K562 (cell line): ENCODE measurements at regions not wholly inside any gene's neighbourhood (a gene's known extent, or its start where the extent isn't known, plus 50 kb on each side); places are given as distances from the start of the nearest gene placed in this dataset.

Experiments
- ATAC-seq: fragments of 200-7000 bp; cut with Tn5 transposase; 3 replicates; pipeline ENCODE4 v1.9.1; 2020; ENCODE audit warnings: moderate library complexity
- BruUV-seq: library from RNA; stranded (reverse); fragments of 400-500 nt; replicated peaks from 2 replicates; lab custom pipeline; 2021; lab: Mats Ljungman, UMichigan
- CTCF ChIA-PET: fragments of 300-600 bp; formaldehyde crosslinking; extraction: SDS; loops from one replicate; lab custom pipeline; 2021; ENCODE audit warnings: low intra/inter-chr PET ratio; lab: Yijun Ruan, JAX
- POLR2A ChIA-PET: fragments of 300-600, 350-650 bp; sonication (Branson Sonifier 250); formaldehyde crosslinking; extraction: SDS; loops from one replicate; lab custom pipeline; 2021; ENCODE audit warnings: antibody characterized with exemption, inconsistent platforms; lab: Yijun Ruan, JAX
- DNase-seq, 4 experiments: peaks; one replicate each; pipeline versions ENCODE4 v3.0.0 to v3.0.0-alpha.2; 2011 to 2018; ENCODE audit warnings: low spot score in 3 of 4, mixed read lengths in 3 of 4; ENCODE audit errors: extremely low read depth in 1 of 4
- FAIRE-seq: peaks from 2 replicates; lab custom pipeline; 2011; peaks lifted over from hg19 to GRCh38; lab: Jason Lieb, UNC
- H2AFZ ChIP-seq: 2 replicates; pipeline ENCODE4 v1.6.0; 2011; ENCODE audit warnings: low read depth, low read length, control low read depth, inconsistent platforms
- H3K27ac ChIP-seq: fragments of 200-600 bp; 3 replicates; pipeline ENCODE4 v1.8.0; 2011; ENCODE audit warnings: low read depth, mild to moderate bottlenecking, control low read depth, inconsistent platforms, low read length, moderate library complexity, mixed read lengths; ENCODE audit errors: extremely low read depth
- H3K27me3 ChIP-seq, 2 experiments: fragments of 300-600 bp in 1 of 2; 2 replicates in 1 of 2; 3 replicates in 1 of 2; pipeline versions ENCODE4 v1.6.0 to v1.8.0; 2011; ENCODE audit warnings: inconsistent platforms in 2 of 2, low read length in 2 of 2, mild to moderate bottlenecking in 1 of 2, mixed read lengths in 1 of 2, moderate library complexity in 1 of 2; ENCODE audit not compliant: control insufficient read depth in 2 of 2, insufficient read depth in 2 of 2
- H3K36me3 ChIP-seq: fragments of 300-600 bp; 3 replicates; pipeline ENCODE4 v1.8.0; 2011; ENCODE audit warnings: mild to moderate bottlenecking, low read length, inconsistent platforms; ENCODE audit not compliant: control insufficient read depth, insufficient read depth
- H3K4me1 ChIP-seq, 2 experiments: fragments of 200-600 bp in 1 of 2; replicated peaks in 1 of 2; 2 replicates in 1 of 2; 3 replicates in 1 of 2; pipeline versions ENCODE4 v1.5.1 to v1.8.0; 2011; ENCODE audit warnings: inconsistent platforms in 2 of 2, low read length in 2 of 2, mild to moderate bottlenecking in 1 of 2, mixed read lengths in 1 of 2, moderate library complexity in 1 of 2; ENCODE audit not compliant: control insufficient read depth in 2 of 2, insufficient read depth in 2 of 2
- H3K4me2 ChIP-seq: 2 replicates; pipeline ENCODE4 v1.6.1; 2011; ENCODE audit warnings: low read length, control low read depth, inconsistent platforms, mixed read lengths; ENCODE audit not compliant: insufficient read depth
- H3K4me3 ChIP-seq: fragments of 200-600 bp; sonication (generic), shearing (Covaris generic); 2 replicates; pipeline ENCODE4 v1.5.1; 2016; ENCODE audit warnings: control low read depth, inconsistent platforms
- H3K79me2 ChIP-seq: fragments of 200-600 bp; 3 replicates; pipeline ENCODE4 v1.8.0; 2011; ENCODE audit warnings: low read length, inconsistent platforms; ENCODE audit not compliant: control insufficient read depth, insufficient read depth
- H3K9ac ChIP-seq, 2 experiments: 2 replicates each; pipeline versions ENCODE4 v1.6.0 to v1.6.1; 2011; ENCODE audit warnings: low read depth in 2 of 2, low read length in 2 of 2, control low read depth in 1 of 2, inconsistent platforms in 1 of 2, mild to moderate bottlenecking in 1 of 2, mixed read lengths in 1 of 2; ENCODE audit not compliant: insufficient read depth in 1 of 2
- H3K9me1 ChIP-seq: one replicate; pipeline ENCODE4 v1.6.0; 2011; ENCODE audit warnings: inconsistent platforms, mild to moderate bottlenecking, low read length, moderate library complexity; ENCODE audit not compliant: control insufficient read depth, insufficient read depth
- H3K9me3 ChIP-seq: replicated peaks from 2 replicates; pipeline ENCODE4 v1.5.1; 2011; ENCODE audit warnings: low read depth, low read length, inconsistent platforms; ENCODE audit not compliant: control insufficient read depth, insufficient read depth
- H4K20me1 ChIP-seq: replicated peaks from 2 replicates; pipeline ENCODE4 v1.6.1; 2011; ENCODE audit warnings: low read length, inconsistent platforms, mixed read lengths; ENCODE audit not compliant: control insufficient read depth, insufficient read depth
- CBFA2T3 ChIP-seq: fragments of 450-650 bp; IDR thresholded peaks from 2 replicates; pipeline ENCODE4 v1.6.1; 2017
- CTCF ChIP-seq, 3 experiments: IDR thresholded peaks in 2 of 3; conservative IDR thresholded peaks in 1 of 3; 2 replicates each; pipeline ENCODE4 v1.5.1; 2011 to 2012; ENCODE audit warnings: low read length in 3 of 3, mild to moderate bottlenecking in 3 of 3, control low read depth in 2 of 3, improper control_type of control experiment in 1 of 3, inconsistent platforms in 1 of 3, low read depth in 1 of 3, mixed read lengths in 1 of 3, moderate library complexity in 1 of 3; ENCODE audit not compliant: insufficient read depth in 2 of 3
- E2F3 ChIP-seq: fragments of 250-450 bp; sonication (Bioruptor Pico); IDR thresholded peaks from 2 replicates; pipeline ENCODE4 v1.4.0; 2020; ENCODE audit warnings: mild to moderate bottlenecking
- HSF4 ChIP-seq: fragments of 250-450 bp; sonication (Bioruptor Pico); IDR thresholded peaks from 2 replicates; pipeline ENCODE4 v2.1.2; 2022; ENCODE audit warnings: mild to moderate bottlenecking, moderate library complexity, borderline replicate concordance
- PHF20 ChIP-seq: fragments of 450-650 bp; IDR thresholded peaks from 2 replicates; pipeline ENCODE4 v1.6.1; 2018; ENCODE audit not compliant: partially characterized antibody
- POLR2B ChIP-seq: fragments of 450-650 bp; IDR thresholded peaks from 2 replicates; pipeline ENCODE4 v1.6.1; 2018; ENCODE audit warnings: low read depth; ENCODE audit not compliant: partially characterized antibody
- PTBP1 ChIP-seq: fragments of 200-400 bp; formaldehyde crosslinking; IDR thresholded peaks from 2 replicates; pipeline ENCODE4 v1.6.1; 2017; ENCODE audit warnings: low read depth, low read length
- SAFB ChIP-seq: fragments of 200-400 bp; formaldehyde crosslinking; IDR thresholded peaks from 2 replicates; pipeline ENCODE4 v1.6.1; 2017; ENCODE audit warnings: low read depth, low read length, borderline replicate concordance
- SMAD1 ChIP-seq: fragments of 150-350 bp; IDR thresholded peaks from 2 replicates; pipeline ENCODE4 v1.6.1; 2014; ENCODE audit warnings: low read length, low read depth; ENCODE audit not compliant: partially characterized antibody
- SRSF7 ChIP-seq: fragments of 200-400 bp; formaldehyde crosslinking; optimal IDR thresholded peaks from 2 replicates; pipeline ENCODE3; 2017; ENCODE audit warnings: mild to moderate bottlenecking, low read depth, low read length
- WGBS: fragments of 100-300 bp; shearing (Covaris generic); methylation state at CpG from one replicate; pipeline ENCODE4 v1.1.6; 2016; ENCODE audit warnings: low coverage, mixed read lengths; ENCODE audit not compliant: insufficient coverage; ENCODE audit errors: missing lambda C conversion rate; 5-methylcytosine and 5-hydroxymethylcytosine counted together
- in situ Hi-C: fragments of 300-500 bp; cut with MboI; formaldehyde crosslinking; loops from 4 replicates; pipeline ENCODE4 v1.15.0; 2018; ENCODE audit warnings: inconsistent platforms, mixed read lengths
- intact Hi-C: fragments of 100-400 bp; cut with micrococcal nuclease; formaldehyde crosslinking; loops from 2 replicates; pipeline ENCODE4 v1.14.2; 2022

DNA sequence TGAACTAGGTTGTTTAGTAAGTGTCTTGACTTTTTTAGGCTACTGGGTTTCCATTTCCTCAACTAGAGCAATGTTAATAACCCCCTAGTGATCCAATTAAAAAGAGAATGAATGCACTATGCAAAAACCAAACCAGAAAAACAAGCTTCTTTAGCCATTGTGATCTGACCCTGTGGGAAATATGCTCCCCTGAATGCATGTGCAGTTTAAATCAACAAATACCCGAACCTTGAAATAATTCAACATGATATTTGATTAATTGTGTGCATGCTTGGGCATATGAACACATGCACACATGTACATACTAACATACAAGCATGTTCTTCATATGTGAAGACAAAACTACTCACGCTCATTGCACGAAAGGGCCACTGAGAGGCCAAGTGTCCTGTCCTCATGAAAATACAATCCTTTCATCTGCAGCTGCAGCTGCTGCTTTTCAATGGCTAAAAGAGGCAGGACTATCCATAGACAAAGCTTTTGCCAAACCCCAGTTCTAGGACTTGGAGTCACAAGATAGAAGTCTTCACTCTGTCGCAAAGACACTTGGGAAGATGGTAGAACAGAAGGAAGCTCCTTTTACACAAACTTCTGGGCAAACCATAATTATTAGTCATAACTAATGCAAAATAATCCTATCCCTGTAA is 207.1 kb upstream of the POU3F2 start:
- Histone ChIP-seq H3K27me3 (no peaks in the 10 kb centered on the region), H3K9me3 (0 out of 2 replicates have a peak, but pooled peaks cover 2% of the 10 kb centered on the region), H3K4me3 (no peak overlapping the region), H3K9ac (no peak overlapping the region), H3K9me1 (no peaks in the 10 kb centered on the region), H3K27ac (no peak overlapping the region), H4K20me1 (no peaks in the 10 kb centered on the region), H3K36me3 (no peaks in the 10 kb centered on the region), H2AFZ (no peak overlapping the region), H3K4me2 (no peak overlapping the region), H3K79me2 (no peaks in the 10 kb centered on the region), H3K4me1 (no peaks in the 10 kb centered on the region)
- ChIA-PET CTCF (no interaction called here), POLR2A (no interaction called here)
- intact Hi-C loops: no loop called here
- no peak for FAIRE-seq
- in situ Hi-C loops: no loop called here
- 3% methylated on average over 4 of the region's 4 CpGs for WGBS
- no peak for DNase-seq
- TF ChIP-seq PHF20 (no peak), CTCF (IDR thresholded peaks at IDR 0.05 in 2 of 3, conservative IDR thresholded peaks at IDR 0.05 in 1 of 3; ENCODE audit: insufficient read depth in 2 of 3, low read depth in 1 of 3, low read length in 3 of 3) (no peak), SRSF7 (no peak), SMAD1 (no peak), CBFA2T3 (no peak), HSF4 (CRISPR knock-in tag) (no peak), SAFB (no peak), E2F3 (no peak), POLR2B (no peak), PTBP1 (no peak)
- BruUV-seq: no TSS peak
- no peak for ATAC-seq
